CD4-positive, alpha-beta T cell (primary cell): ENCODE measurements at regions not wholly inside any gene's neighbourhood (a gene's known extent, or its start where the extent isn't known, plus 50 kb on each side); places are given as distances from the start of the nearest gene placed in this dataset.

ENCODE experiments used
- ATAC-seq: fragments of 200-7000 bp; cut with Tn5 transposase; one replicate; pipeline ENCODE4 v1.10.0; 2022; ENCODE audit warnings: mild to moderate bottlenecking; ENCODE audit not compliant: poor library complexity
- CTCF ChIA-PET: fragments of 350-600 bp; sonication (Branson Sonifier 250); formaldehyde crosslinking; loops from one replicate; lab custom pipeline; 2021; ENCODE audit warnings: antibody characterized with exemption, inconsistent platforms; lab: Charles Lee
- POLR2A ChIA-PET: fragments of 350-600 bp; sonication (Branson Sonifier 250); formaldehyde crosslinking; loops from one replicate; lab custom pipeline; 2021; ENCODE audit warnings: antibody characterized with exemption, inconsistent platforms; lab: Charles Lee
- DNase-seq, 14 experiments: peaks; one replicate each; pipeline ENCODE4 v3.0.0-alpha.2; 2013 to 2020; ENCODE audit warnings: mixed read lengths in 2 of 14
- H3K27ac ChIP-seq, 2 donors: one replicate each; pipeline versions ENCODE4 v1.5.1 to v1.7.0; 2013; ENCODE audit warnings: low read length in 2 of 2, low read depth in 1 of 2, mild to moderate bottlenecking in 1 of 2
- H3K27me3 ChIP-seq, 2 experiments: 1 replicate in 1 of 2; 2 replicates in 1 of 2; pipeline versions ENCODE4 v1.6.1 to v1.7.0; 2013; ENCODE audit warnings: low read length in 2 of 2, control low read depth in 1 of 2, mild to moderate bottlenecking in 1 of 2, moderate library complexity in 1 of 2; ENCODE audit not compliant: insufficient read depth in 2 of 2, control insufficient read depth in 1 of 2
- H3K36me3 ChIP-seq: one replicate; pipeline ENCODE4 v1.6.1; 2013; ENCODE audit warnings: low read length, control low read depth; ENCODE audit not compliant: insufficient read depth
- H3K4me1 ChIP-seq: one replicate; pipeline ENCODE4 v1.6.1; 2013; ENCODE audit warnings: low read length, control low read depth; ENCODE audit not compliant: insufficient read depth
- H3K4me3 ChIP-seq: one replicate; pipeline ENCODE4 v1.5.1; 2013; ENCODE audit warnings: mild to moderate bottlenecking, low read length, moderate library complexity
- H3K9me3 ChIP-seq, 2 experiments: 1 replicate in 1 of 2; 2 replicates in 1 of 2; pipeline versions ENCODE4 v1.6.1 to v1.7.0; 2013; ENCODE audit warnings: low read length in 2 of 2, mild to moderate bottlenecking in 2 of 2, control low read depth in 1 of 2, moderate library complexity in 1 of 2; ENCODE audit not compliant: control insufficient read depth in 1 of 2, insufficient read depth in 1 of 2
- H3K27ac Mint-ChIP-seq: one replicate; pipeline ENCODE4 v1.8.0; 2020; ENCODE audit warnings: mixed read lengths
- H3K27me3 Mint-ChIP-seq: one replicate; pipeline ENCODE4 v1.8.0; 2021; ENCODE audit warnings: mixed read lengths
- H3K36me3 Mint-ChIP-seq: one replicate; pipeline ENCODE4 v1.8.0; 2021; ENCODE audit warnings: low read depth, mixed read lengths
- H3K4me1 Mint-ChIP-seq: one replicate; pipeline ENCODE4 v1.8.0; 2021; ENCODE audit warnings: low read depth, mixed read lengths
- H3K4me3 Mint-ChIP-seq: one replicate; pipeline ENCODE4 v1.8.0; 2020; ENCODE audit warnings: mild to moderate bottlenecking, mixed read lengths
- H3K9me3 Mint-ChIP-seq: one replicate; pipeline ENCODE4 v1.8.0; 2020; ENCODE audit warnings: mixed read lengths
- CTCF ChIP-seq: fragments of 200-600 bp; IDR thresholded peaks from one replicate; pipeline ENCODE4 v1.8.0; 2022; ENCODE audit warnings: antibody characterized with exemption, mild to moderate bottlenecking
- intact Hi-C, 2 experiments: fragments of 100-400 bp; cut with DNase I in 1 of 2; cut with micrococcal nuclease in 1 of 2; formaldehyde crosslinking; loops; one replicate each; pipeline versions ENCODE4 v1.15.1 to v1.9.0; 2023 to 2025; cut with DNase I, micrococcal nuclease

GRCh38 chr13:54287062-54287764 lies 1258.6 kb downstream of the OLFM4 start:
- Mint-ChIP-seq H3K9me3 (peaks cover 19% of the 10 kb centered on the region), H3K4me1 (no peaks in the 10 kb centered on the region), H3K36me3 (no peaks in the 10 kb centered on the region), H3K4me3 (no peak overlapping the region), H3K27me3 (no peaks in the 10 kb centered on the region), H3K27ac (no peak overlapping the region)
- no peak for TF ChIP-seq CTCF
- no peaks in the 10 kb centered on the region for H3K27me3 ChIP-seq
- POLR2A ChIA-PET = no interaction called here
- H3K4me1 ChIP-seq = no peaks in the 10 kb centered on the region
- no peaks in the 10 kb centered on the region for H3K36me3 ChIP-seq
- no peak overlapping the region for H3K27ac ChIP-seq
- intact Hi-C loops = no loop called here
- CTCF ChIA-PET = no interaction called here
- DNase-seq (no peak), ATAC-seq (no peak)
- H3K4me3 ChIP-seq = no peak overlapping the region
- peaks cover 6 to 17% of the 10 kb centered on the region in 2 experiments for H3K9me3 ChIP-seq

GRCh38 chr13:54301085-54301484 lies 1272.5 kb downstream of the OLFM4 start:
- POLR2A ChIA-PET = no interaction called here
- Mint-ChIP-seq H3K36me3 (no peaks in the 10 kb centered on the region), H3K27me3 (no peaks in the 10 kb centered on the region), H3K9me3 (peaks cover 20% of the 10 kb centered on the region), H3K4me1 (no peaks in the 10 kb centered on the region), H3K27ac (no peak overlapping the region), H3K4me3 (no peak overlapping the region)
- TF ChIP-seq CTCF = no peak
- Histone ChIP-seq H3K4me3 (no peak overlapping the region), H3K4me1 (no peaks in the 10 kb centered on the region), H3K27me3 (no peaks in the 10 kb centered on the region), H3K27ac (no peak overlapping the region), H3K9me3 (no peaks in the 10 kb centered on the region), H3K36me3 (no peaks in the 10 kb centered on the region)
- ATAC-seq (no peak), DNase-seq (no peak)
- intact Hi-C loops = no loop called here
- CTCF ChIA-PET = no interaction called here

GRCh38 chr13:54305377-54305776 lies 1276.8 kb downstream of the OLFM4 start:
- Mint-ChIP-seq H3K4me1 (no peaks in the 10 kb centered on the region), H3K4me3 (no peak overlapping the region), H3K9me3 (peaks cover 9% of the 10 kb centered on the region), H3K36me3 (no peaks in the 10 kb centered on the region), H3K27ac (no peak overlapping the region), H3K27me3 (no peaks in the 10 kb centered on the region)
- DNase-seq (no peak), ATAC-seq (no peak)
- ChIA-PET CTCF (no interaction called here), POLR2A (no interaction called here)
- no peaks in the 10 kb centered on the region for H3K9me3 ChIP-seq
- H3K27ac ChIP-seq = no peak overlapping the region
- H3K4me3 ChIP-seq = no peak overlapping the region
- H3K27me3 ChIP-seq = no peaks in the 10 kb centered on the region
- no peaks in the 10 kb centered on the region for H3K36me3 ChIP-seq
- intact Hi-C loops = no loop called here
- no peak for TF ChIP-seq CTCF
- no peaks in the 10 kb centered on the region for H3K4me1 ChIP-seq
